HL-60 (cell line): ENCODE measurements at regions not wholly inside any gene's neighbourhood (a gene's known extent, or its start where the extent isn't known, plus 50 kb on each side); places are given as distances from the start of the nearest gene placed in this dataset.

Experiments
- DNase-seq, 2 experiments: peaks; one replicate each; pipeline ENCODE4 v3.0.0-alpha.2; 2010 to 2020; ENCODE audit warnings: low read depth in 1 of 2, low spot score in 1 of 2
- H3K27ac ChIP-seq: fragments of 250-450 bp; sonication (Bioruptor Pico); replicated peaks from 2 replicates; pipeline ENCODE4 v1.5.1; 2020; ENCODE audit warnings: mild to moderate bottlenecking, moderate library complexity
- H3K27me3 ChIP-seq: fragments of 250-450 bp; sonication (Bioruptor Pico); 2 replicates; pipeline ENCODE4 v1.5.1; 2021; ENCODE audit warnings: mild to moderate bottlenecking, moderate library complexity; ENCODE audit not compliant: insufficient read depth, poor library complexity, severe bottlenecking
- H3K4me3 ChIP-seq: replicated peaks from 2 replicates; pipeline ENCODE4 v1.5.1; 2011; ENCODE audit warnings: mild to moderate bottlenecking, control low read depth, low read length; ENCODE audit not compliant: insufficient read depth
- GABPA ChIP-seq: IDR thresholded peaks from 2 replicates; pipeline ENCODE4 v1.6.1; 2012; ENCODE audit warnings: low read depth
- POLR2AphosphoS5 ChIP-seq: IDR thresholded peaks from 2 replicates; pipeline ENCODE4 v1.6.1; 2012; ENCODE audit warnings: low read depth
- SPI1 ChIP-seq: IDR thresholded peaks from 2 replicates; pipeline ENCODE4 v1.6.1; 2012; ENCODE audit warnings: low read depth, mild to moderate bottlenecking, borderline replicate concordance
- TF ChIP-seq, protein P1 (sequence below): IDR thresholded peaks from 2 replicates; pipeline ENCODE4 v1.6.1; 2012; ENCODE audit warnings: low read depth; ENCODE audit not compliant: insufficient replicate concordance
- TF ChIP-seq, protein P2 (sequence below): IDR thresholded peaks from one replicate; pipeline ENCODE4 v1.5.1; 2011; ENCODE audit warnings: low read length, control low read depth, inconsistent platforms; ENCODE audit not compliant: insufficient read depth

DNA sequence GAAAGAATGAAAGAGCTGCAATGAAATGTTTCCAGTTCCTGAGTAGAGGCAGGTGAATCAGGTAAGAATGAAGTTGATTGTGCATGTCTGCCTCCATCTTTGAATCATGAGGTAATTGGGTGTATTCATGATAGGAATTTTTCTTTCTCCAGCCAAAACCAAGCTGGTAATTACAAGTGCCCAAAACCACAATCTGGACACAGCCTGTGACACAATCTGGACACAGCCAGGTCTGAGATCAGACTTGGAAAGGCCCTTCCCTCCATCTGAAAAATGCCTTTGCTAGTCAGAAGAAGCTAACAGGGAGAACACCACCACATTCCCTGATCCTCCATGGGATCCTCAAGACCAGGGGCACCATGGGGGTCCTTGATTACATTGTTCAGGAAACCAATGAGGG lies 338.5 kb upstream of the THBS1 start:
- H3K27ac ChIP-seq = no peak overlapping the region
- no peak for DNase-seq

DNA sequence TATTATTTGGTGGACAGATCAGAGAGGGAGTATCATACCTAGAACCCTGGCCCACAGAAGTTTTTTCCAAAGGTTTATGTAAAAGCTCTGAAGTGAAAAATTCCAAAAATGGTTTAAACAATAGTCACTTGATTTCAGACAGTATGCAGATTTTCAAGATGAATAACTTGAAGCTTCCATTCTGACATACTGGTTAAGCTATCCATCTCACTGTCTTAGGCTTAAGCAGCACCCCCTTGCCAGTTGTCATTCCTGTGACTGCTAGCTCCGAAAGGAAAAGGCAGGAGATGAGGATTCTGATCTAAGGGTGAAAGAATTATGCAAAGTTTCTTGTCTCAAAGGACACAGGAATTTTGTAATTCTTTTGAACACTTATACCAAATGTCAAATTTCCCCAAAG lies 337.5 kb upstream of the THBS1 start:
- H3K27ac ChIP-seq = no peak overlapping the region
- DNase-seq = no peak
- H3K4me3 ChIP-seq = no peak overlapping the region
- H3K27me3 ChIP-seq = peaks cover 4% of the 10 kb centered on the region
- no peak for TF ChIP-seq GABPA
- TF ChIP-seq POLR2AphosphoS5 = no peak
- TF ChIP-seq, protein P1, sequence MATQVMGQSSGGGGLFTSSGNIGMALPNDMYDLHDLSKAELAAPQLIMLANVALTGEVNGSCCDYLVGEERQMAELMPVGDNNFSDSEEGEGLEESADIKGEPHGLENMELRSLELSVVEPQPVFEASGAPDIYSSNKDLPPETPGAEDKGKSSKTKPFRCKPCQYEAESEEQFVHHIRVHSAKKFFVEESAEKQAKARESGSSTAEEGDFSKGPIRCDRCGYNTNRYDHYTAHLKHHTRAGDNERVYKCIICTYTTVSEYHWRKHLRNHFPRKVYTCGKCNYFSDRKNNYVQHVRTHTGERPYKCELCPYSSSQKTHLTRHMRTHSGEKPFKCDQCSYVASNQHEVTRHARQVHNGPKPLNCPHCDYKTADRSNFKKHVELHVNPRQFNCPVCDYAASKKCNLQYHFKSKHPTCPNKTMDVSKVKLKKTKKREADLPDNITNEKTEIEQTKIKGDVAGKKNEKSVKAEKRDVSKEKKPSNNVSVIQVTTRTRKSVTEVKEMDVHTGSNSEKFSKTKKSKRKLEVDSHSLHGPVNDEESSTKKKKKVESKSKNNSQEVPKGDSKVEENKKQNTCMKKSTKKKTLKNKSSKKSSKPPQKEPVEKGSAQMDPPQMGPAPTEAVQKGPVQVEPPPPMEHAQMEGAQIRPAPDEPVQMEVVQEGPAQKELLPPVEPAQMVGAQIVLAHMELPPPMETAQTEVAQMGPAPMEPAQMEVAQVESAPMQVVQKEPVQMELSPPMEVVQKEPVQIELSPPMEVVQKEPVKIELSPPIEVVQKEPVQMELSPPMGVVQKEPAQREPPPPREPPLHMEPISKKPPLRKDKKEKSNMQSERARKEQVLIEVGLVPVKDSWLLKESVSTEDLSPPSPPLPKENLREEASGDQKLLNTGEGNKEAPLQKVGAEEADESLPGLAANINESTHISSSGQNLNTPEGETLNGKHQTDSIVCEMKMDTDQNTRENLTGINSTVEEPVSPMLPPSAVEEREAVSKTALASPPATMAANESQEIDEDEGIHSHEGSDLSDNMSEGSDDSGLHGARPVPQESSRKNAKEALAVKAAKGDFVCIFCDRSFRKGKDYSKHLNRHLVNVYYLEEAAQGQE = no peak
- TF ChIP-seq SPI1 = no peak
- TF ChIP-seq, protein P2, sequence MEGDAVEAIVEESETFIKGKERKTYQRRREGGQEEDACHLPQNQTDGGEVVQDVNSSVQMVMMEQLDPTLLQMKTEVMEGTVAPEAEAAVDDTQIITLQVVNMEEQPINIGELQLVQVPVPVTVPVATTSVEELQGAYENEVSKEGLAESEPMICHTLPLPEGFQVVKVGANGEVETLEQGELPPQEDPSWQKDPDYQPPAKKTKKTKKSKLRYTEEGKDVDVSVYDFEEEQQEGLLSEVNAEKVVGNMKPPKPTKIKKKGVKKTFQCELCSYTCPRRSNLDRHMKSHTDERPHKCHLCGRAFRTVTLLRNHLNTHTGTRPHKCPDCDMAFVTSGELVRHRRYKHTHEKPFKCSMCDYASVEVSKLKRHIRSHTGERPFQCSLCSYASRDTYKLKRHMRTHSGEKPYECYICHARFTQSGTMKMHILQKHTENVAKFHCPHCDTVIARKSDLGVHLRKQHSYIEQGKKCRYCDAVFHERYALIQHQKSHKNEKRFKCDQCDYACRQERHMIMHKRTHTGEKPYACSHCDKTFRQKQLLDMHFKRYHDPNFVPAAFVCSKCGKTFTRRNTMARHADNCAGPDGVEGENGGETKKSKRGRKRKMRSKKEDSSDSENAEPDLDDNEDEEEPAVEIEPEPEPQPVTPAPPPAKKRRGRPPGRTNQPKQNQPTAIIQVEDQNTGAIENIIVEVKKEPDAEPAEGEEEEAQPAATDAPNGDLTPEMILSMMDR = no peak

More for the DNA sequence above, 338.5 kb upstream of the THBS1 start:
- Histone ChIP-seq H3K27me3 (peaks cover 4% of the 10 kb centered on the region), H3K4me3 (no peak overlapping the region)
- TF ChIP-seq POLR2AphosphoS5 (no peak), SPI1 (no peak), GABPA (no peak)
- TF ChIP-seq, protein P2 = no peak
- TF ChIP-seq, protein P1 = no peak

DNA sequence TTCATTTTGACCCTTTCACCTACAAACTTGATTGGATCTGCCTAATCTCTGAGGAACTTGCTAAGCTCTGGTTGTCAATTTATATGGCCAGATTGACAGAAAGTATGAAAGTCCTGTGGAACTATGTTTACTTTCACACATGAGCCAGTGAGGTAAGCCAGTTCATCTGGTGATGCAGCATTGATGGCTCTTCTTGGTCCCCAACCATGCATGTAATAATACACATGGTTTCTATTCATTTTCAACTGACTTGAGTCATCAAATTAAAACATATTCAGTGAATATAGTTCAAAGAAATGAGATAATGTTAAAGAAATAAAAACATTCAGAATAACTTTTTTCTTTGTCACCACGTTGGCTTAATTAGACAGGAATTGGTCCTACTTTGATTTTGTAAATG lies 336.1 kb upstream of the THBS1 start:
- Histone ChIP-seq H3K4me3 (no peak overlapping the region), H3K27me3 (peaks cover 4% of the 10 kb centered on the region), H3K27ac (no peak overlapping the region)
- no peak for DNase-seq
- TF ChIP-seq, protein P1 = no peak
- TF ChIP-seq GABPA (no peak), POLR2AphosphoS5 (no peak), SPI1 (no peak)
